ENCODE measurements at regions not wholly inside any gene's neighbourhood (a gene's known extent, or its start where the extent isn't known, plus 50 kb on each side); places are given as distances from the start of the nearest gene placed in this dataset.

DNA sequence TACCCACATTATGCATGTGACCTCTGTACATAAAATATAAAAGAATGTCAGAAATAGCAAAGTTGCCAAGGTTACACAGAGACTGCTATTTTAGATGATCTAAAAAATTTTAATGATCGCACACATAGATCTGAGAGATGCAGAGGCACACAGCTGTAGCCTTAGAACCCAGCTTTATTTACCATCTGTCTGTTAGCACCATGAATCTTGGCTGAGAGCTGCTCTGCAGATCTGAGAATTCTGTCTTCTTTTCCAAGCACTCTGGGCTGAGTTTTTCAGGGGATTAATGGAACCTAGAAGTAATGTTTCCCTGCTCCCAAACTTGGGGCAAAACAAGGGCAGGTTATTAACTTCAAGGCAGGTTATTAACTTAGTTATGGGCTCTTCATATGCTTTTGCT lies 248.7 kb upstream of the JAG1 start:
- TF ChIP-seq EZH2 (IDR thresholded peaks at IDR 0.05; ENCODE audit: insufficient read depth, low read length): no peak
- TF ChIP-seq, protein P1, sequence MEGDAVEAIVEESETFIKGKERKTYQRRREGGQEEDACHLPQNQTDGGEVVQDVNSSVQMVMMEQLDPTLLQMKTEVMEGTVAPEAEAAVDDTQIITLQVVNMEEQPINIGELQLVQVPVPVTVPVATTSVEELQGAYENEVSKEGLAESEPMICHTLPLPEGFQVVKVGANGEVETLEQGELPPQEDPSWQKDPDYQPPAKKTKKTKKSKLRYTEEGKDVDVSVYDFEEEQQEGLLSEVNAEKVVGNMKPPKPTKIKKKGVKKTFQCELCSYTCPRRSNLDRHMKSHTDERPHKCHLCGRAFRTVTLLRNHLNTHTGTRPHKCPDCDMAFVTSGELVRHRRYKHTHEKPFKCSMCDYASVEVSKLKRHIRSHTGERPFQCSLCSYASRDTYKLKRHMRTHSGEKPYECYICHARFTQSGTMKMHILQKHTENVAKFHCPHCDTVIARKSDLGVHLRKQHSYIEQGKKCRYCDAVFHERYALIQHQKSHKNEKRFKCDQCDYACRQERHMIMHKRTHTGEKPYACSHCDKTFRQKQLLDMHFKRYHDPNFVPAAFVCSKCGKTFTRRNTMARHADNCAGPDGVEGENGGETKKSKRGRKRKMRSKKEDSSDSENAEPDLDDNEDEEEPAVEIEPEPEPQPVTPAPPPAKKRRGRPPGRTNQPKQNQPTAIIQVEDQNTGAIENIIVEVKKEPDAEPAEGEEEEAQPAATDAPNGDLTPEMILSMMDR (IDR thresholded peaks at IDR 0.05; ENCODE audit: insufficient read depth, low read depth, low read length): no peak
